SK-N-MC (cell line): ENCODE measurements at regions not wholly inside any gene's neighbourhood (a gene's known extent, or its start where the extent isn't known, plus 50 kb on each side); places are given as distances from the start of the nearest gene placed in this dataset.
"Not testable (repeated sequence)": the region's sequence is repeated elsewhere in the genome, so short reads cannot be mapped to it uniquely, and the experiment has no call there.

Experiments used
- DNase-seq: peaks from one replicate; pipeline ENCODE4 v3.0.0-alpha.2; 2011; ENCODE audit warnings: low read depth, low spot score
- H3K27ac ChIP-seq: fragments of 200-600 bp; sonication (generic); 2 replicates; pipeline ENCODE4 v1.5.1; 2016; ENCODE audit warnings: mixed run types
- H3K36me3 ChIP-seq: fragments of 200-600 bp; sonication (generic); 2 replicates; pipeline ENCODE4 v1.6.1; 2017; ENCODE audit warnings: antibody characterized with exemption, low read length, mixed read lengths; ENCODE audit not compliant: insufficient read depth
- H3K4me3 ChIP-seq: fragments of 200-600 bp; sonication (generic); 2 replicates; pipeline ENCODE4 v1.5.1; 2016
- H3K9ac ChIP-seq: fragments of 200-600 bp; sonication (generic); 2 replicates; pipeline ENCODE4 v1.8.0; 2017; ENCODE audit warnings: mixed run types, mixed read lengths; ENCODE audit not compliant: insufficient read length
- H3K9me3 ChIP-seq: fragments of 200-600 bp; sonication (generic); 2 replicates; pipeline ENCODE4 v1.6.1; 2017; ENCODE audit warnings: low read depth, mild to moderate bottlenecking, antibody characterized with exemption, low read length, moderate library complexity, mixed read lengths
- EZH2 ChIP-seq: fragments of 200-600 bp; sonication (generic); IDR thresholded peaks from one replicate; pipeline ENCODE4 v1.6.1; 2017; ENCODE audit warnings: antibody characterized with exemption
- FOXP2 ChIP-seq: optimal IDR thresholded peaks from 2 replicates; pipeline ENCODE3; 2011; ENCODE audit warnings: mild to moderate bottlenecking, moderate library complexity; ENCODE audit not compliant: insufficient read depth; ENCODE audit errors: extremely low read length, control extremely low read depth
- POLR2AphosphoS5 ChIP-seq: IDR thresholded peaks from 2 replicates; pipeline ENCODE4 v1.6.1; 2012; ENCODE audit warnings: mild to moderate bottlenecking, low read depth, low read length, borderline replicate concordance

GRCh38 chr15:89030311-89030710, 57.9 kb upstream of the ABHD2 start:
- no peak overlapping the region for H3K27ac ChIP-seq
- DNase-seq, result no peak
- H3K9me3 ChIP-seq, result no peaks in the 10 kb centered on the region
- no peaks in the 10 kb centered on the region for H3K36me3 ChIP-seq
- TF ChIP-seq EZH2 (no peak), POLR2AphosphoS5 (no peak), FOXP2 (no peak)
- no peak overlapping the region for H3K9ac ChIP-seq
- H3K4me3 ChIP-seq, result no peak overlapping the region

DNA sequence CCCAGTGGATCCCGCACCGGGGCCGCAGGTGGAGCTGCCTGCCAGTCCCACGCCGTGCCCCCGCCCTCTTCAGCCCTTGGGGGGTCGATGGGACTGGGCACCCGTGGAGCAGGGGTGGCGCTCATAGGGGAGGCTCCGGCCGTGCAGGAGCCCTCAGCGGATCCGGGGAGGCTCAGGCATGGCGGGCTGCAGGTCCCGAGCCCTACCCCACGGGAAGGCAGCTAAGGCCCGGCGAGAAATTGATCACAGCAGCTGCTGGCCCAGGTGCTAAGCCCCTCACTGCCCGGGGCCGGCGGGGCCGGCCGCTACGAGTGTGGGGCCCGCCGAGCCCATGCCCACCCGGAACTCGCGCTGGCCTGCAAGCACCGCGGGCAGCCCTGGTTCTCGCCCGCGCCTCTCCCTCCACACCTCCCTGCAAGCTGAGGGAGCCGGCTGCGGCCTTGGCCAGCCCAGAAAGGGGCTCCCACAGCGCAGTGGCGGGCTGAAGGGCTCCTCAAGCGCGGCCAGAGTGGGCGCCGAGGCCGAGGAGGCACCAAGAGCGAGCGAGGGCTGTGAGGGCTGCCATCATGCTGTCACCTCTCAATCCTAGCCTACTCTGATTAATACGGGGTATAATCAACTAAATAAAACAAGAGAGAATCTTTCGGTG, 56.5 kb upstream of the ABHD2 start:
- not testable (repeated sequence) for DNase-seq

GRCh38 chr15:89034305-89034704, 54.0 kb upstream of the ABHD2 start:
- Histone ChIP-seq H3K4me3 (no peak overlapping the region), H3K27ac (no peak overlapping the region), H3K36me3 (no peaks in the 10 kb centered on the region), H3K9me3 (no peaks in the 10 kb centered on the region), H3K9ac (no peak overlapping the region)
- DNase-seq, result no peak
- TF ChIP-seq POLR2AphosphoS5 (no peak), FOXP2 (no peak), EZH2 (no peak)

More for the DNA sequence above, 56.5 kb upstream of the ABHD2 start:
- H3K4me3 ChIP-seq, H3K9me3 ChIP-seq, H3K27ac ChIP-seq, H3K36me3 ChIP-seq, H3K9ac ChIP-seq: not testable (repeated sequence)

DNA sequence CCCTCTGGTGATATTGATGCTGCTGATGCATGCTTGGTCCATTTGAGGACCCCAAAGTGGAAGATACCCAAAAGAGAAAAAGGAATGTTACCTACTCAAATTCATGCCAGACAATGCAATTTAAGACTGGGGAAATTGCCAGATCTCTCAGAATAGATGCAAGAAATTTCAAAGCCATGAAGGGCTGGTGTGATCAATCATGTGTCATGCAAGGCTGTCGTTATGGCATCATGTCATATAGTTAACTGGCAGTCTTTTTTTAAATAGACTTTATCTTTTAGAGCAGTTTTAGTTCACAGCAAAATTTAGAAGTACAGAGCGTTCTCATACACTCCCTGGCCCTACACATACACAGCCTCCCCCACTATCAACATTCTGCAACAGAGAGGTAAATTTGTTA, 53.1 kb upstream of the ABHD2 start:
- DNase-seq, result no peak
- TF ChIP-seq FOXP2, result no peak
- TF ChIP-seq EZH2, result no peak
- no peak for TF ChIP-seq POLR2AphosphoS5
- H3K4me3 ChIP-seq, result no peak overlapping the region
- H3K27ac ChIP-seq, result no peak overlapping the region
- H3K9me3 ChIP-seq, result no peaks in the 10 kb centered on the region
- no peaks in the 10 kb centered on the region for H3K36me3 ChIP-seq
- no peak overlapping the region for H3K9ac ChIP-seq

DNA sequence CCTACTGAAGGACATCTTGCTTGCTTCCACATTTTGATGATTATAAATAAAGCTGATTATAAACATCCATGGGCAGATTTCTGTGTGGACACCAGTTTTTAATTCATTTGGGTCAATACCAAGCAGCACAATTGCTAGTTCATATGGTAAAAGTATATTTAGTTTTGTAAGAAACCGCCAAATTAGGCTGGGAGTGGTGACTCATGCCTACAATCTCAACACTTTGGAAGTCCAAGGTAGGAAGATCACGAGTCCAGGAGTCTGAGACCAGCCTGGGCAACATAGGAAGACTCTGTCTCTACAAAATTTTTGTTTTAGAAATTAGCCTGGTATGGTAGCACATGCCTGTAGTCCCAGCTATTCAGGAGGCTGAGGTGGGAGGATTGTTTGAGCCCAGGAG, 52.6 kb upstream of the ABHD2 start:
- TF ChIP-seq FOXP2, result no peak
- TF ChIP-seq POLR2AphosphoS5, result no peak
- TF ChIP-seq EZH2, result no peak
- H3K27ac ChIP-seq, result no peak overlapping the region
- no peak overlapping the region for H3K9ac ChIP-seq
- no peak overlapping the region for H3K4me3 ChIP-seq
- H3K9me3 ChIP-seq, result no peaks in the 10 kb centered on the region
- no peaks in the 10 kb centered on the region for H3K36me3 ChIP-seq
- DNase-seq, result no peak

- no peak for TF ChIP-seq POLR2AphosphoS5
- no peak for TF ChIP-seq EZH2
- TF ChIP-seq FOXP2, result no peak
- Histone ChIP-seq H3K27ac (no peak overlapping the region), H3K4me3 (no peak overlapping the region), H3K9me3 (no peaks in the 10 kb centered on the region), H3K9ac (no peak overlapping the region), H3K36me3 (no peaks in the 10 kb centered on the region)
- no peak for DNase-seq
Measured at GRCh38 chr15:89038146-89038545, 50.1 kb upstream of the ABHD2 start.
